Suprapubic skin (tissue), 4 donors: ENCODE measurements at regions not wholly inside any gene's neighbourhood (a gene's known extent, or its start where the extent isn't known, plus 50 kb on each side); places are given as distances from the start of the nearest gene placed in this dataset.

Source experiments
- DNase-seq, 2 donors: peaks; one replicate each; pipeline ENCODE4 v3.0.0-alpha.2; 2019; ENCODE audit warnings: low spot score in 2 of 2
- H3K27ac ChIP-seq: fragments of 200-600 bp; sonication (generic); one replicate; pipeline ENCODE4 v1.5.1; 2019
- H3K27me3 ChIP-seq: fragments of 200-600 bp; sonication (generic); one replicate; pipeline ENCODE4 v1.5.1; 2019
- H3K36me3 ChIP-seq: fragments of 200-600 bp; sonication (generic); one replicate; pipeline ENCODE4 v1.5.1; 2019
- H3K4me1 ChIP-seq: fragments of 200-600 bp; sonication (generic); one replicate; pipeline ENCODE4 v1.5.1; 2019
- H3K4me3 ChIP-seq: fragments of 200-600 bp; sonication (generic); one replicate; pipeline ENCODE4 v1.5.1; 2019; ENCODE audit warnings: mild to moderate bottlenecking
- H3K9me3 ChIP-seq: fragments of 200-600 bp; sonication (generic); one replicate; pipeline ENCODE4 v1.5.1; 2019
- CTCF ChIP-seq, 2 donors: fragments of 200-600 bp in 1 of 2; fragments of 450-650 bp in 1 of 2; sonication (generic) in 1 of 2; IDR thresholded peaks; one replicate each; pipeline ENCODE4 v1.5.1; 2016 to 2019; ENCODE audit warnings: antibody characterized with exemption in 2 of 2, mild to moderate bottlenecking in 1 of 2, moderate library complexity in 1 of 2
- EP300 ChIP-seq: sonication (generic); formaldehyde crosslinking; IDR thresholded peaks from one replicate; pipeline ENCODE4 v1.6.1; 2017; ENCODE audit warnings: antibody characterized with exemption
- POLR2A ChIP-seq, 2 donors: fragments of 450-650 bp; IDR thresholded peaks; one replicate each; pipeline ENCODE4 v1.6.1; 2017; ENCODE audit warnings: antibody characterized with exemption in 2 of 2, mild to moderate bottlenecking in 2 of 2, moderate library complexity in 2 of 2
- POLR2AphosphoS5 ChIP-seq, 3 donors: sonication (generic); formaldehyde crosslinking; IDR thresholded peaks; one replicate each; pipeline ENCODE4 v1.6.1; 2017; ENCODE audit warnings: antibody characterized with exemption in 3 of 3
- WGBS: methylation state at CpG from one replicate; pipeline ENCODE4 v1.1.5; 2018; 5-methylcytosine and 5-hydroxymethylcytosine counted together

GRCh38 chr10:129373718-129374117 lies 93.3 kb upstream of the MGMT start:
- Histone ChIP-seq H3K4me1 (no peaks in the 10 kb centered on the region), H3K27ac (no peak overlapping the region), H3K4me3 (no peak overlapping the region), H3K36me3 (no peaks in the 10 kb centered on the region), H3K9me3 (no peaks in the 10 kb centered on the region), H3K27me3 (peaks cover 2% of the 10 kb centered on the region)
- DNase-seq, result no peak
- TF ChIP-seq POLR2A (IDR thresholded peaks at IDR 0.05) (no peak), POLR2AphosphoS5 (IDR thresholded peaks at IDR 0.05) (no peak), CTCF (IDR thresholded peaks at IDR 0.05) (no peak), EP300 (no peak)
- WGBS, result 95% methylated on average over 12 of the region's 12 CpGs

GRCh38 chr10:129375171-129375570 lies 91.9 kb upstream of the MGMT start:
- WGBS, result 89% methylated on average over 4 of the region's 4 CpGs
- Histone ChIP-seq H3K9me3 (no peaks in the 10 kb centered on the region), H3K4me1 (no peaks in the 10 kb centered on the region), H3K27me3 (peaks cover 2% of the 10 kb centered on the region), H3K27ac (no peak overlapping the region), H3K36me3 (no peaks in the 10 kb centered on the region), H3K4me3 (no peak overlapping the region)
- no peak for DNase-seq
- no peak for TF ChIP-seq EP300
- no peak for TF ChIP-seq CTCF (IDR thresholded peaks at IDR 0.05)
- no peak for TF ChIP-seq POLR2A (IDR thresholded peaks at IDR 0.05)
- TF ChIP-seq POLR2AphosphoS5 (IDR thresholded peaks at IDR 0.05), result no peak

GRCh38 chr10:129375912-129376311 lies 91.1 kb upstream of the MGMT start:
- Histone ChIP-seq H3K36me3 (no peaks in the 10 kb centered on the region), H3K9me3 (no peaks in the 10 kb centered on the region), H3K4me1 (no peaks in the 10 kb centered on the region), H3K27me3 (peaks cover 2% of the 10 kb centered on the region), H3K27ac (no peak overlapping the region), H3K4me3 (no peak overlapping the region)
- DNase-seq, result no peak
- 96% methylated on average over 7 of the region's 9 CpGs for WGBS
- TF ChIP-seq CTCF (IDR thresholded peaks at IDR 0.05) (no peak), POLR2AphosphoS5 (IDR thresholded peaks at IDR 0.05) (no peak), EP300 (no peak), POLR2A (IDR thresholded peaks at IDR 0.05) (no peak)

- WGBS, result 95% methylated on average over 5 of the region's 5 CpGs
- TF ChIP-seq POLR2AphosphoS5 (IDR thresholded peaks at IDR 0.05) (no peak), EP300 (no peak), CTCF (IDR thresholded peaks at IDR 0.05) (no peak), POLR2A (IDR thresholded peaks at IDR 0.05) (no peak)
These were observed 86.8 kb upstream of the MGMT start for GRCh38 chr10:129380279-129380678.

GRCh38 chr10:129381741-129382140 lies 85.3 kb upstream of the MGMT start:
- no peaks in the 10 kb centered on the region for H3K27me3 ChIP-seq

More at GRCh38 chr10:129380279-129380678, 86.8 kb upstream of the MGMT start:
- no peaks in the 10 kb centered on the region for H3K27me3 ChIP-seq
- no peaks in the 10 kb centered on the region for H3K4me1 ChIP-seq
- H3K27ac ChIP-seq, result no peak overlapping the region
- H3K9me3 ChIP-seq, result no peaks in the 10 kb centered on the region
- no peaks in the 10 kb centered on the region for H3K36me3 ChIP-seq
- no peak for DNase-seq
- H3K4me3 ChIP-seq, result no peak overlapping the region

More at GRCh38 chr10:129381741-129382140, 85.3 kb upstream of the MGMT start:
- 50% methylated on average over 4 of the region's 4 CpGs for WGBS
- H3K36me3 ChIP-seq, result no peaks in the 10 kb centered on the region
- TF ChIP-seq EP300 (no peak), POLR2A (IDR thresholded peaks at IDR 0.05) (no peak), POLR2AphosphoS5 (IDR thresholded peaks at IDR 0.05) (no peak), CTCF (IDR thresholded peaks at IDR 0.05) (no peak)
- H3K4me1 ChIP-seq, result no peaks in the 10 kb centered on the region
- no peak overlapping the region for H3K27ac ChIP-seq
- no peak overlapping the region for H3K4me3 ChIP-seq
- no peak for DNase-seq
- H3K9me3 ChIP-seq, result no peaks in the 10 kb centered on the region
